Mucosa of descending colon (tissue), 3 donors: ENCODE measurements at regions not wholly inside any gene's neighbourhood (a gene's known extent, or its start where the extent isn't known, plus 50 kb on each side); places are given as distances from the start of the nearest gene placed in this dataset.

Experiments used
- ATAC-seq: fragments of 200-7000 bp; cut with Tn5 transposase; one replicate; pipeline ENCODE4 v1.9.1; 2020; ENCODE audit warnings: mild to moderate bottlenecking, moderate library complexity
- DNase-seq, 3 donors: peaks; one replicate each; pipeline ENCODE4 v3.0.0-alpha.2; 2020
- H3K36me3 ChIP-seq: fragments of 200-600 bp; one replicate; pipeline ENCODE4 v1.8.0; 2021; ENCODE audit warnings: low read depth, mild to moderate bottlenecking
- H3K4me1 ChIP-seq: fragments of 200-600 bp; one replicate; pipeline ENCODE4 v1.8.0; 2021; ENCODE audit warnings: low read depth, mild to moderate bottlenecking
- H3K4me3 ChIP-seq: fragments of 200-600 bp; one replicate; pipeline ENCODE4 v1.8.0; 2021; ENCODE audit warnings: mild to moderate bottlenecking
- H3K9me3 ChIP-seq: fragments of 200-600 bp; one replicate; pipeline ENCODE4 v1.8.0; 2021; ENCODE audit warnings: mild to moderate bottlenecking
- intact Hi-C, 2 donors: fragments of 100-400 bp; cut with DNase I in 1 of 2; cut with micrococcal nuclease in 1 of 2; formaldehyde crosslinking; loops; one replicate each; pipeline versions ENCODE4 v1.11.0 to v1.11.1; 2022; cut with DNase I, micrococcal nuclease
- TF ChIP-seq, protein P1 (sequence below): fragments of 200-600 bp; IDR thresholded peaks from one replicate; pipeline ENCODE4 v1.8.0; 2022; ENCODE audit warnings: antibody characterized with exemption, mild to moderate bottlenecking
- donor health status: DM: no; HTN: no; CAD: no; lungs with moderate emphysema.
- donor health status: DM: no; HTN: no; CAD: no.
- donor health status: DM: no; HTN: yes; CAD: no.

DNA sequence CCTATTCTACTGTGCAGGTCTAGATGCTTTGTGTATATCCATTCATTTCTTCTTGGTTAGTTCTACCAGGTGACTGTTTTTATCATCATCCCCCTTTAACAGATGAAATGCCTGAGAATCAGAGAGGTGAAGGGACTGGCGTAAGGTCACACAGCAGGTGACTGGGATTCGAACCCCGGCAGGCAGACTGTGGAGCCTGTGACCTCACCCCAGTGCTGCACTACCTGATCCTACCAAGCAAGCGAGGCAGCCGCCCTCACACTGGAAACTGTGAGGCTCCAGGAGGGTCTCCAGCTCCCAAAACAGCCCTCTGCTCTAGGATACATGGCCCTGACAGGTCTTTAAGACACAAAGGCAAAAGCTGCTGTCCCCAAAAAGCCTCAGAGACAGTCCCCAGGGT, 91.7 kb downstream of the CHST1 start:
- no peaks in the 10 kb centered on the region for H3K9me3 ChIP-seq
- DNase-seq: no peak
- intact Hi-C loops: no loop called here
- H3K4me3 ChIP-seq: no peak overlapping the region
- TF ChIP-seq, protein P1, sequence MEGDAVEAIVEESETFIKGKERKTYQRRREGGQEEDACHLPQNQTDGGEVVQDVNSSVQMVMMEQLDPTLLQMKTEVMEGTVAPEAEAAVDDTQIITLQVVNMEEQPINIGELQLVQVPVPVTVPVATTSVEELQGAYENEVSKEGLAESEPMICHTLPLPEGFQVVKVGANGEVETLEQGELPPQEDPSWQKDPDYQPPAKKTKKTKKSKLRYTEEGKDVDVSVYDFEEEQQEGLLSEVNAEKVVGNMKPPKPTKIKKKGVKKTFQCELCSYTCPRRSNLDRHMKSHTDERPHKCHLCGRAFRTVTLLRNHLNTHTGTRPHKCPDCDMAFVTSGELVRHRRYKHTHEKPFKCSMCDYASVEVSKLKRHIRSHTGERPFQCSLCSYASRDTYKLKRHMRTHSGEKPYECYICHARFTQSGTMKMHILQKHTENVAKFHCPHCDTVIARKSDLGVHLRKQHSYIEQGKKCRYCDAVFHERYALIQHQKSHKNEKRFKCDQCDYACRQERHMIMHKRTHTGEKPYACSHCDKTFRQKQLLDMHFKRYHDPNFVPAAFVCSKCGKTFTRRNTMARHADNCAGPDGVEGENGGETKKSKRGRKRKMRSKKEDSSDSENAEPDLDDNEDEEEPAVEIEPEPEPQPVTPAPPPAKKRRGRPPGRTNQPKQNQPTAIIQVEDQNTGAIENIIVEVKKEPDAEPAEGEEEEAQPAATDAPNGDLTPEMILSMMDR: no peak
- ATAC-seq: no peak
- no peaks in the 10 kb centered on the region for H3K36me3 ChIP-seq
- no peaks in the 10 kb centered on the region for H3K4me1 ChIP-seq

DNA sequence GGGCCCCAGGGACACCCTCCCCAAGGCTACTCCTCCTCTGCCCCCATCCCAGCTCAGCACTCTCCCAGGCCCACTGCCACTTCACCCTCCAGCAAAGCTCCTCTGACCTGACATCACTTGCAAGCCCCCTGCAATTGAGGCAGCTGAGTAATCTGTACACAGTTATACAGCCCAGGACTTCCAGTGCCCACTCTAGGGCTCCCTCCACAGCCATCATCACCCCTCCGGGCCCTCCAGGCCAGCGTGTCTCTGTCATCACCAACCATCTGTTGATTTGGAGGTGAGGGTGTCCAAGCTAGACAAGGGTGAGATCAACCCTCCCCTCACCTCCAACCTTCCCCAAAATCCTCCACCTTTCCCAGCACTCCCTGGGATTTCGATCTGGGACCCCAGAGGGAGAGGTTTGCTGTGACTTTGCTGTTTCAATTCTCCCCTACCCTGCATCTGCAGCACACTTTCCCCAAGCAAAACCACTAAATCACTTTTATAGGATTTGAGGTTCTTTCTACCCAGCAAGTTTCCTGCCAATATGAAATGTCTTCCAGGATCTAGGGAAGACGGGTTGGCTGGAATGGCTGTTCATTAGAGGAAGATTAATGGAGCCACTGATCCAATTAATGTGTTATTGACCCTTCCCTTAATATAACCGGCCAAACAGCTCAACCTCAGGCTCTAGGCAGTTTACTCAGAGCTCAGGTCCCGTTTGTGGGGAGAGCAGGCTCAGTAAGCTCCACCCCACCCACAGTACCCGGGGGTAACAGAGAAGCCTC, 92.9 kb downstream of the CHST1 start:
- TF ChIP-seq, protein P1: no peak
- DNase-seq (no peak), ATAC-seq (no peak)
- no peaks in the 10 kb centered on the region for H3K36me3 ChIP-seq
- no peak overlapping the region for H3K4me3 ChIP-seq
- no peaks in the 10 kb centered on the region for H3K4me1 ChIP-seq
- no peaks in the 10 kb centered on the region for H3K9me3 ChIP-seq
- intact Hi-C loops: no loop called here

DNA sequence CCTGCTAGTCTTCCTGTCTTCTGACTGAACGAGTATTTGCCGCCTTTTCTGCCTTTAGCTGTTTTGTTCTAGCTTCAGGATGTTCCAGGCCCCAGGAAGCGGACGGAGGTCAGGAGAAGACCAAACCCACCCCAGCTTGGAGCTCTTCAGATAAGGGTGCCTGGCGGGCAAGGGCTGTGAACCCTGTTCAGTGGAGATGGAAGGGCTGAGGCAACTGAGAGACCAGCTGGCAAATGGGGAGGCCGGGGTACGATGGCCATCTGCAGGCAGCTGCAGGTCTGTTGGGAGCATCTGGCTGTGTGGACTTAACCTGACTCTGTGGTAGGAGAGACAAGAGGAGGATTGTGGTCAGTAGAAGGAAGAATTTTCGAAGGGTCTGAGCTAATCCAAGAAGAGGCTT, 95.6 kb downstream of the CHST1 start:
- ATAC-seq: no peak
- Histone ChIP-seq H3K4me3 (no peak overlapping the region), H3K9me3 (no peaks in the 10 kb centered on the region), H3K4me1 (no peaks in the 10 kb centered on the region), H3K36me3 (no peaks in the 10 kb centered on the region)
- DNase-seq: no peak
- intact Hi-C loops: no loop called here
- TF ChIP-seq, protein P1: no peak

DNA sequence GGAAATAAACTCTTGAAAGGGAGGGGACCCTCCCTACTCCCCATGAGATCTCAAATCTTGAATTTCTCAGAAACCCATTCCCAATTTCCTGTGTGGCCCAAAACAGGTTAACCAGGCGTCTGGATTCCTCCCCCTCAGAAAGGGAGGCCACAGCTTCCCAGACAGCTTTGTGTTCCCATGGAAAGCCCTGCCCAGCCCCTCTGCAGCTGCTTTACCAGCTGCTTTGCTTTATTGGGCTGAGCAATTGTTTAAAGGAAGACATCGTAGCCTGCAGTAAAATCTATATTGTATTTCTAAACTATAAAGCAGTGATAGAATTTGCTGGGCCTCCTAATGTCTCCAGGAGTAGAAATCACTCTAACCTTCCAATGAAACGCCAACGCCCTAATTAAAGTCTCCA, 97.4 kb downstream of the CHST1 start:
- no peak for ATAC-seq
- DNase-seq: no peak
- intact Hi-C loops: no loop called here
- no peaks in the 10 kb centered on the region for H3K36me3 ChIP-seq
- H3K4me1 ChIP-seq: no peaks in the 10 kb centered on the region
- no peak overlapping the region for H3K4me3 ChIP-seq
- H3K9me3 ChIP-seq: no peaks in the 10 kb centered on the region
- TF ChIP-seq, protein P1: no peak

DNA sequence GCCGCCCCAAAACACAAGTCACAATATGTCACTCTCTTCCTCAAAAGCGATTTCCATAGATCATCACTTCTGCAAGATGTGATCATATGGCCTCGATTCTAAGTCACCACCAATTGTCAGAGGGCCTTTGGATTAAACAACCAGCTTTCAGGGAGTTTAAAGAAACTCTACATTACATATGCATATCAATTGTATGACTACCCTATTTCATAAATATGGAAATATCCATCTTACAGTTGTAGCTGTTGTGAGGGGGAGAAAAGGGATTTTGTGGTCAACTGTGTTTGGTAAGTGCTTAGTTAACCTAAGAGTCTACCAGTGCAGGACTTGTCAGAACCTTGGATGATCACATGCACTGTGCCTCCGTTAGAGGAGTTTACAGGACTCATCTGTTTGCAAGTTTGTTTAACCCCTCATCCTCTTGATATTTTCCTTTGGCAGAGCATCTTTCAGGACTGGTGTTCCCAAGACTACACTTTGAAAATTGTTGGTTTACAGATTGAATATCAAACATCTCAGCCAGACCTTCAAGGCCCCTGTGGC, 99.9 kb downstream of the CHST1 start:
- DNase-seq: no peak
- no peak for ATAC-seq
- Histone ChIP-seq H3K4me1 (no peaks in the 10 kb centered on the region), H3K4me3 (no peak overlapping the region), H3K9me3 (no peaks in the 10 kb centered on the region), H3K36me3 (no peaks in the 10 kb centered on the region)
- intact Hi-C loops: no loop called here
- TF ChIP-seq, protein P1: no peak
